H9 (cell line): ENCODE measurements at regions not wholly inside any gene's neighbourhood (a gene's known extent, or its start where the extent isn't known, plus 50 kb on each side); places are given as distances from the start of the nearest gene placed in this dataset.
"Not testable (repeated sequence)": the region's sequence is repeated elsewhere in the genome, so short reads cannot be mapped to it uniquely, and the experiment has no call there.

Experiments used
- DNase-seq: peaks from one replicate; pipeline ENCODE4 v3.0.0-alpha.2; 2017
- H2AFZ ChIP-seq: one replicate; pipeline ENCODE4 v1.6.1; 2013; ENCODE audit warnings: mild to moderate bottlenecking, low read length, control low read depth, moderate library complexity
- H2AK5ac ChIP-seq: 2 replicates; pipeline ENCODE4 v1.6.1; 2013; ENCODE audit warnings: low read length, control low read depth, mixed read lengths; ENCODE audit not compliant: insufficient read length
- H2BK120ac ChIP-seq: one replicate; pipeline ENCODE4 v1.6.1; 2013; ENCODE audit warnings: low read depth, mild to moderate bottlenecking, low read length, control low read depth, inconsistent platforms; ENCODE audit not compliant: poor library complexity, severe bottlenecking
- H2BK12ac ChIP-seq: 2 replicates; pipeline ENCODE4 v1.6.1; 2013; ENCODE audit warnings: low read length, control low read depth, mixed read lengths, low read depth; ENCODE audit not compliant: insufficient read length
- H2BK15ac ChIP-seq: 2 replicates; pipeline ENCODE4 v1.6.1; 2013; ENCODE audit warnings: low read depth, low read length, control low read depth
- H2BK20ac ChIP-seq: one replicate; pipeline ENCODE4 v1.6.1; 2013; ENCODE audit warnings: low read depth, mild to moderate bottlenecking, low read length, control low read depth, inconsistent platforms; ENCODE audit not compliant: poor library complexity, severe bottlenecking
- H2BK5ac ChIP-seq: 2 replicates; pipeline ENCODE4 v1.6.1; 2013; ENCODE audit warnings: low read length, control low read depth, mixed read lengths; ENCODE audit not compliant: insufficient read length
- H3K14ac ChIP-seq: 2 replicates; pipeline ENCODE4 v1.6.1; 2013; ENCODE audit warnings: low read length, control low read depth; ENCODE audit not compliant: insufficient read depth
- H3K18ac ChIP-seq: 2 replicates; pipeline ENCODE4 v1.6.1; 2013; ENCODE audit warnings: low read depth, mild to moderate bottlenecking, mixed read lengths, low read length, control low read depth; ENCODE audit not compliant: insufficient read length
- H3K23ac ChIP-seq: 2 replicates; pipeline ENCODE4 v1.6.1; 2013; ENCODE audit warnings: low read length, control low read depth, mixed read lengths, low read depth; ENCODE audit not compliant: insufficient read length
- H3K23me2 ChIP-seq: 2 replicates; pipeline ENCODE4 v1.6.1; 2013; ENCODE audit warnings: low read depth, mild to moderate bottlenecking, mixed read lengths, low read length, control low read depth; ENCODE audit not compliant: insufficient read length, poor library complexity, severe bottlenecking
- H3K27ac ChIP-seq: 2 replicates; pipeline ENCODE4 v1.5.1; 2013; ENCODE audit warnings: low read length, control low read depth, mixed read lengths, low read depth; ENCODE audit not compliant: insufficient read length
- H3K27me3 ChIP-seq: 2 replicates; pipeline ENCODE4 v1.6.1; 2013; ENCODE audit warnings: low read length, control low read depth, inconsistent platforms; ENCODE audit not compliant: insufficient read depth
- H3K4ac ChIP-seq: 2 replicates; pipeline ENCODE4 v1.6.1; 2013; ENCODE audit warnings: low read depth, mild to moderate bottlenecking, control low read depth, inconsistent platforms, low read length, moderate library complexity
- H3K4me1 ChIP-seq: 2 replicates; pipeline ENCODE4 v1.6.1; 2013; ENCODE audit warnings: low read length, control low read depth, inconsistent platforms; ENCODE audit not compliant: insufficient read depth
- H3K4me2 ChIP-seq: 2 replicates; pipeline ENCODE4 v1.6.1; 2013; ENCODE audit warnings: low read length, control low read depth, mixed read lengths; ENCODE audit not compliant: insufficient read length, insufficient read depth
- H3K56ac ChIP-seq: 2 replicates; pipeline ENCODE4 v1.6.1; 2013; ENCODE audit warnings: low read depth, mild to moderate bottlenecking, mixed read lengths, low read length, control low read depth; ENCODE audit not compliant: insufficient read length
- H3K79me1 ChIP-seq: 2 replicates; pipeline ENCODE4 v1.6.1; 2013; ENCODE audit warnings: low read depth, mild to moderate bottlenecking, moderate library complexity, low read length, control low read depth, inconsistent platforms; ENCODE audit not compliant: insufficient read depth, poor library complexity, severe bottlenecking
- H3K79me2 ChIP-seq: 2 replicates; pipeline ENCODE4 v1.6.1; 2013; ENCODE audit warnings: low read length, control low read depth, inconsistent platforms; ENCODE audit not compliant: insufficient read depth
- H3K9ac ChIP-seq: 2 replicates; pipeline ENCODE4 v1.6.1; 2013; ENCODE audit warnings: low read length, control low read depth, mixed read lengths; ENCODE audit not compliant: insufficient read length; ENCODE audit errors: extremely low read depth
- H3K9me3 ChIP-seq: one replicate; pipeline ENCODE4 v1.6.1; 2013; ENCODE audit warnings: low read depth, low read length, inconsistent platforms; ENCODE audit not compliant: control insufficient read depth
- H3T11ph ChIP-seq: one replicate; pipeline ENCODE4 v1.6.1; 2013; ENCODE audit warnings: mild to moderate bottlenecking, low read length, control low read depth, inconsistent platforms
- H4K20me1 ChIP-seq: one replicate; pipeline ENCODE4 v1.6.1; 2013; ENCODE audit not compliant: control insufficient read depth, insufficient read length, insufficient read depth
- H4K5ac ChIP-seq: 2 replicates; pipeline ENCODE4 v1.6.1; 2013; ENCODE audit warnings: low read depth, mild to moderate bottlenecking, mixed read lengths, low read length, control low read depth; ENCODE audit not compliant: insufficient read length
- H4K8ac ChIP-seq: replicated peaks from 2 replicates; pipeline ENCODE4 v1.6.1; 2013; ENCODE audit warnings: low read length, control low read depth, mixed read lengths, low read depth; ENCODE audit not compliant: insufficient read length
- H4K91ac ChIP-seq: 2 replicates; pipeline ENCODE4 v1.6.1; 2013; ENCODE audit warnings: low read depth, mild to moderate bottlenecking, moderate library complexity, mixed read lengths, low read length, control low read depth; ENCODE audit not compliant: insufficient read length
- H3K27ac Mint-ChIP-seq, 3 experiments: 2 replicates in 2 of 3; 3 replicates in 1 of 3; pipeline ENCODE4 v1.8.0; 2020 to 2021; ENCODE audit warnings: mixed read lengths in 3 of 3, mild to moderate bottlenecking in 1 of 3, moderate library complexity in 1 of 3
- H3K27me3 Mint-ChIP-seq: 2 replicates; pipeline ENCODE4 v1.8.0; 2021; ENCODE audit warnings: low read depth, mild to moderate bottlenecking, moderate library complexity, mixed read lengths
- H3K36me3 Mint-ChIP-seq, 3 experiments: 2 replicates in 2 of 3; 3 replicates in 1 of 3; pipeline ENCODE4 v1.8.0; 2020 to 2021; ENCODE audit warnings: low read depth in 3 of 3, mixed read lengths in 3 of 3; ENCODE audit not compliant: insufficient read depth in 1 of 3
- H3K4me1 Mint-ChIP-seq, 2 experiments: 2 replicates each; pipeline ENCODE4 v1.8.0; 2020; ENCODE audit warnings: mixed read lengths in 2 of 2
- H3K4me3 Mint-ChIP-seq, 2 experiments: 2 replicates in 1 of 2; 3 replicates in 1 of 2; pipeline ENCODE4 v1.8.0; 2020 to 2021; ENCODE audit warnings: mild to moderate bottlenecking in 2 of 2, mixed read lengths in 2 of 2, moderate library complexity in 1 of 2
- H3K9me3 Mint-ChIP-seq, 2 experiments: 2 replicates in 1 of 2; 3 replicates in 1 of 2; pipeline ENCODE4 v1.8.0; 2020; ENCODE audit warnings: mild to moderate bottlenecking in 2 of 2, mixed read lengths in 2 of 2, moderate library complexity in 1 of 2
- WGBS: extraction: QIAGEN DNeasy Blood & Tissue Kit; methylation state at CpG from one replicate; pipeline ENCODE4 v1.1.7; 2013; ENCODE audit warnings: missing lambda C conversion rate, low lambda C conversion rate, mixed read lengths; ENCODE audit not compliant: insufficient read length; ENCODE audit errors: extremely low coverage; 5-methylcytosine and 5-hydroxymethylcytosine counted together
- TF ChIP-seq, protein P1 (sequence below): fragments of 200-600 bp; sonication (generic); conservative IDR thresholded peaks from 3 replicates; pipeline ENCODE4 v1.8.0; 2021; ENCODE audit warnings: antibody characterized with exemption, mild to moderate bottlenecking

- TF ChIP-seq, protein P1, sequence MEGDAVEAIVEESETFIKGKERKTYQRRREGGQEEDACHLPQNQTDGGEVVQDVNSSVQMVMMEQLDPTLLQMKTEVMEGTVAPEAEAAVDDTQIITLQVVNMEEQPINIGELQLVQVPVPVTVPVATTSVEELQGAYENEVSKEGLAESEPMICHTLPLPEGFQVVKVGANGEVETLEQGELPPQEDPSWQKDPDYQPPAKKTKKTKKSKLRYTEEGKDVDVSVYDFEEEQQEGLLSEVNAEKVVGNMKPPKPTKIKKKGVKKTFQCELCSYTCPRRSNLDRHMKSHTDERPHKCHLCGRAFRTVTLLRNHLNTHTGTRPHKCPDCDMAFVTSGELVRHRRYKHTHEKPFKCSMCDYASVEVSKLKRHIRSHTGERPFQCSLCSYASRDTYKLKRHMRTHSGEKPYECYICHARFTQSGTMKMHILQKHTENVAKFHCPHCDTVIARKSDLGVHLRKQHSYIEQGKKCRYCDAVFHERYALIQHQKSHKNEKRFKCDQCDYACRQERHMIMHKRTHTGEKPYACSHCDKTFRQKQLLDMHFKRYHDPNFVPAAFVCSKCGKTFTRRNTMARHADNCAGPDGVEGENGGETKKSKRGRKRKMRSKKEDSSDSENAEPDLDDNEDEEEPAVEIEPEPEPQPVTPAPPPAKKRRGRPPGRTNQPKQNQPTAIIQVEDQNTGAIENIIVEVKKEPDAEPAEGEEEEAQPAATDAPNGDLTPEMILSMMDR: no peak
- H3T11ph ChIP-seq: no peak overlapping the region
- H2BK15ac ChIP-seq: no peak overlapping the region
- no peak overlapping the region for H3K4me2 ChIP-seq
- Mint-ChIP-seq H3K4me3 (no peak overlapping the region), H3K36me3 (no peaks in the 10 kb centered on the region), H3K9me3 (no peaks in the 10 kb centered on the region), H3K4me1 (peaks cover 0 to 2% of the 10 kb centered on the region in 2 experiments; a peak in 1 of 4 replicates), H3K27me3 (peaks cover 2% of the 10 kb centered on the region; the same call in 1 of the 2 replicates), H3K27ac (no peak overlapping the region)
- DNase-seq: no peak
- H4K5ac ChIP-seq: no peak overlapping the region
- no peak overlapping the region for H4K91ac ChIP-seq
- H3K79me1 ChIP-seq: no peaks in the 10 kb centered on the region
- H3K23ac ChIP-seq: no peak overlapping the region
- no peak overlapping the region for H2BK12ac ChIP-seq
- H2BK5ac ChIP-seq: no peak overlapping the region
- H3K18ac ChIP-seq: no peak overlapping the region
- H3K56ac ChIP-seq: no peak overlapping the region
- no peak overlapping the region for H3K27ac ChIP-seq
- H4K20me1 ChIP-seq: no peaks in the 10 kb centered on the region
- no peak overlapping the region for H2BK20ac ChIP-seq
- H3K9ac ChIP-seq: no peak overlapping the region
- no peak overlapping the region for H3K4ac ChIP-seq
- no peak overlapping the region for H2BK120ac ChIP-seq
- no peaks in the 10 kb centered on the region for H3K23me2 ChIP-seq
- WGBS: no CpG with 5 or more reads among the region's 2 CpGs
- H4K8ac ChIP-seq: no peak overlapping the region
- H3K79me2 ChIP-seq: no peaks in the 10 kb centered on the region
- no peaks in the 10 kb centered on the region for H3K4me1 ChIP-seq
- no peak overlapping the region for H3K14ac ChIP-seq
- no peak overlapping the region for H2AK5ac ChIP-seq
- no peaks in the 10 kb centered on the region for H3K27me3 ChIP-seq
- no peak overlapping the region for H2AFZ ChIP-seq
- no peaks in the 10 kb centered on the region for H3K9me3 ChIP-seq
These were observed 252.3 kb upstream of the PODXL start for GRCh38 chr7:131808736-131809135.

- H3K79me2 ChIP-seq, H3K27ac Mint-ChIP-seq, H2AK5ac ChIP-seq, H3K23ac ChIP-seq, H3K27me3 Mint-ChIP-seq, H2BK20ac ChIP-seq, H3K9ac ChIP-seq, H3K56ac ChIP-seq, H3T11ph ChIP-seq, H2AFZ ChIP-seq, H3K4ac ChIP-seq, H4K8ac ChIP-seq, H3K4me1 Mint-ChIP-seq, H3K27ac ChIP-seq, H3K4me1 ChIP-seq, H3K9me3 ChIP-seq, H3K18ac ChIP-seq, H3K9me3 Mint-ChIP-seq, H3K23me2 ChIP-seq, H3K14ac ChIP-seq, H4K91ac ChIP-seq, H4K5ac ChIP-seq, H2BK15ac ChIP-seq, H4K20me1 ChIP-seq, H2BK120ac ChIP-seq, H3K27me3 ChIP-seq, H3K79me1 ChIP-seq, H3K4me3 Mint-ChIP-seq, H3K36me3 Mint-ChIP-seq, H3K4me2 ChIP-seq, H2BK12ac ChIP-seq, DNase-seq, H2BK5ac ChIP-seq: not testable (repeated sequence)
- WGBS: no CpG with 5 or more reads among the region's 8 CpGs
These were observed 251.7 kb upstream of the PODXL start for GRCh38 chr7:131808156-131808555.
